IgD-negative memory B cell (primary cell): ENCODE measurements at regions not wholly inside any gene's neighbourhood (a gene's known extent, or its start where the extent isn't known, plus 50 kb on each side); places are given as distances from the start of the nearest gene placed in this dataset.
A peak's percentile ranks its signal among the peaks of the same experiment; 100 is the strongest.
"Not testable (repeated sequence)": the region's sequence is repeated elsewhere in the genome, so short reads cannot be mapped to it uniquely, and the experiment has no call there.

Source experiments
- H3K27ac Mint-ChIP-seq, 3 donors: one replicate each; pipeline ENCODE4 v1.8.0; 2020 to 2022; ENCODE audit warnings: mild to moderate bottlenecking in 3 of 3, mixed read lengths in 3 of 3, moderate library complexity in 1 of 3
- H3K27me3 Mint-ChIP-seq: one replicate; pipeline ENCODE4 v1.8.0; 2021; ENCODE audit warnings: mixed read lengths
- H3K36me3 Mint-ChIP-seq: one replicate; pipeline ENCODE4 v1.8.0; 2020; ENCODE audit warnings: mild to moderate bottlenecking, mixed read lengths
- H3K4me1 Mint-ChIP-seq, 3 donors: one replicate each; pipeline ENCODE4 v1.8.0; 2020 to 2022; ENCODE audit warnings: mixed read lengths in 3 of 3, mild to moderate bottlenecking in 1 of 3
- H3K4me3 Mint-ChIP-seq, 4 donors: one replicate each; pipeline ENCODE4 v1.8.0; 2020 to 2022; ENCODE audit warnings: mild to moderate bottlenecking in 4 of 4, mixed read lengths in 4 of 4, moderate library complexity in 3 of 4
- H3K9me3 Mint-ChIP-seq, 3 donors: one replicate each; pipeline ENCODE4 v1.8.0; 2020 to 2021; ENCODE audit warnings: mixed read lengths in 3 of 3, mild to moderate bottlenecking in 1 of 3

DNA sequence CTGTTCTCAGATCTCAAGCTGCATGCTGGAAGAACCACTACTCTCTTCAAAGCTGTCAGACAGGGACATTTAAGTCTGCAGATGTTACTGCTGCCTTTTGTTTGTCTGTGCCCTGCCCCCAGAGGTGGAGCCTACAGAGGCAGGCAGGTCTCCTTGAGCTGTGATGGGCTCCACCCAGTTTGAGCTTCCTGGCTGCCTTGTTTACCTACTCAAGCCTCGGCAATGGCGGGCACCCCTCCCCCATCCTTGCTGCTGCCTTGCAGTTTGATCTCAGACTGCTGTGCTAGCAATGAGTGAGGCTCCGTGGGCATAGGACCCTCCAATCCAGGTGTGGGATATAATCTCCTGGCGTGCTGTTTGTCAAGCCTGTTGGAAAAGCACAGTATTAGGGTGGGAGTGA, 1122.9 kb downstream of the DNAJB9 start:
- H3K27ac Mint-ChIP-seq, H3K9me3 Mint-ChIP-seq, H3K4me3 Mint-ChIP-seq: not testable (repeated sequence)

DNA sequence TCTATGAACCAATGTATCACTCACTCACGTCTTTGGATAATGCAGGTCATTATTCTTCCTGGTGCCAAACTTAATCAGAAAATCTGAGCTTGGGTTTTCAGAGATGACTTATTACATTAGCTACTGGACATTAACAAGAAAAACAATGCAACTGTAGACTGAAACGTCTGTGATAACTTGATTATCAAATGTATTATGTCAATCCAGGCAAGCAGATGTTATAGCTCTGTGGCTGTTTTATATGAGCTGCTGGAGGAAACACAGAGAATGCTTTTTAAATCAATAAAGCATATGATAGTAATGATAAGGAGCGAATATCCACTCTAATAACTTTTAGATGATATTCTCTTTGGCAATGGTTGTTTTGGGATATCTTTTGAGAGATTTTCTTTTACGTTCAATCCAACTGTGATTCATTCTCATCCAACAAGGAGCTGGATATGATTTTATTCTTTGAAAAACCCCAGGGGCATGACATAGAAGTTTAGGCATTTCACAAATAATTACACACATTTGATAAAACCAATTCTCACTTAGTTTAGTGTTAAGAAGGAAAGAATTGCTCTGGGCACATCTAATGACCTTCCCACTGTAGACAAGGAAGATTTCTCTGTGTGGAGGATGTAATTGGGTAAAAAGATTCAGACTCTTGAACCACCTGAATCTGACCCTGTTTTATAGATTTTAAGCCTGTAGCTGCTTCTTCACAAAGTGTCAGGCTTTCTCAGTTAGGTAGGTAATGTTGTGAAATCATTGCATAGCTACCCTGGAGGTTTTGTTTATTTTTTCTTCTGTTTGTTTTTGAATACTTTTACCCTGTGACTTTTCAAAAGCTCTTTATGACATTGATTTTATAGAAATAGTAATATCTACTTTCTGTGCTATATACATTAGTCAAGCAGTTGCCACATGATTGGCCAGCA, 1124.7 kb downstream of the DNAJB9 start:
- Mint-ChIP-seq H3K36me3 (peaks cover 2% of the 10 kb centered on the region), H3K27me3 (no peaks in the 10 kb centered on the region), H3K9me3 (peaks cover 0 to 13% (median 6%) of the 10 kb centered on the region in 3 donors), H3K4me3 (no peak overlapping the region), H3K4me1 (no peaks in the 10 kb centered on the region), H3K27ac (no peak overlapping the region)

More for the DNA sequence above, 1122.9 kb downstream of the DNAJB9 start:
- H3K36me3 Mint-ChIP-seq, H3K27me3 Mint-ChIP-seq, H3K4me1 Mint-ChIP-seq: not testable (repeated sequence)

DNA sequence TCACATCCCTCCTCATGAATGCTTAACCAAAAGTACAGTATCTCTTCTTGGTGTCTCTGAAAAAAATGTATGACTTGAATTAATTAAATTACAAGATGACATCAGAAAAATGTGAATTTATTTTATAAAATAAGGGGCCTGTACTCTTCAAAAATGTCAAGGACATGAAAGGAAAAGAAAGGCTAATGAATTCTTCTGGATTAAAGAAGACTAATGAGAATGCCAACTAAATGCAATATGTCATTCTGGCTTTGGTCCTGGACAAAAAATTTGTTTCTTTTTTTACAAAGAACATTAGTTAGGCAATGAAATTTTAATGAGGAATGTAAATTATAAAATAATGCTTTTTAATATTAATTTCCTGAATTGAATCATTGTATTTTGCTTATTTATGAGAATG, 1125.7 kb downstream of the DNAJB9 start:
- Mint-ChIP-seq H3K27me3 (no peaks in the 10 kb centered on the region), H3K4me3 (no peak overlapping the region), H3K36me3 (peaks cover 2% of the 10 kb centered on the region)

DNA sequence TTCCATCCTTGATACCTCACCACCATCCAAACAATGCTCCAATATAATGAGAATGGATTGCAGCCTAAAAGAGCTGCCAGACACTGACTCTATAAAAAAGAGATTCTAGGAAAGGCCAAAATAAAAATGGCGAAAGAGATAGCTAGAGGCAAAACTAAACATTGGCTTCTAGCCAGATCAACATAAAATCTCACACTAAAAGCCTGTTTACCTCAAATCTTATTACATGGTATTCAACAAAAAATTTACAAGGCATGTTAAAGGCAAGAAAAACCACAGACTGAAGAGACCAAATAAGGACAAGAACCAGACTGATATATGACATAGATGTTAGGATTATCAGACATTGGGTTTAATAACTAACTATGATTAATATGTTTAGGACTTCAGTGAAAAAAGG, 1127.0 kb downstream of the DNAJB9 start:
- no peaks in the 10 kb centered on the region for H3K27me3 Mint-ChIP-seq
- no peak overlapping the region for H3K4me3 Mint-ChIP-seq
- H3K4me1 Mint-ChIP-seq: no peaks in the 10 kb centered on the region
- H3K27ac Mint-ChIP-seq: no peak overlapping the region
- H3K36me3 Mint-ChIP-seq: no peaks in the 10 kb centered on the region
- peaks cover 0 to 15% (median 5%) of the 10 kb centered on the region in 3 donors for H3K9me3 Mint-ChIP-seq

More for the DNA sequence above, 1125.7 kb downstream of the DNAJB9 start:
- Mint-ChIP-seq H3K9me3 (peaks cover 0 to 15% (median 6%) of the 10 kb centered on the region in 3 donors), H3K27ac (no peak overlapping the region), H3K4me1 (no peaks in the 10 kb centered on the region)

DNA sequence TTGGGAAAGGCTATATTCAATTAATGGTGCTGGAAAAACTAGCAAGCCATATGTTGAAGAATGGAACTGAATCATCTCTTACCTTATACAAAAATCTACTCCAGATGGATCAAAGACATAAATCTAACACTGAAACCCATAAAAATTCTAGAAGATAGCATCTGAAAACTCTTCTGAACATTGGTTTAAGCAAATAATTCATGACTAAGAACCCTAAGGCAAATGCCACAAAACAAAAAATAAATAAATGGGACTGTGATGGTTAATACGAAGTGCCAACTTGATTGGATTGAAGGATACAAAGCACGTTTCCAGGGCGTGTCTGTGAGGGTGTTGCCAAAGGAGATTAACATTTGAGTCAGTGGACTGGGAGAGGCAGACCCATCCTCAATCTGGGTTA, 1130.0 kb downstream of the DNAJB9 start:
- Mint-ChIP-seq H3K4me3 (peak overlapping the region in 1 of 4 donors; percentile 25), H3K4me1 (no peaks in the 10 kb centered on the region), H3K9me3 (peaks cover 0 to 15% (median 4%) of the 10 kb centered on the region in 3 donors), H3K36me3 (no peaks in the 10 kb centered on the region), H3K27ac (no peak overlapping the region), H3K27me3 (no peaks in the 10 kb centered on the region)

DNA sequence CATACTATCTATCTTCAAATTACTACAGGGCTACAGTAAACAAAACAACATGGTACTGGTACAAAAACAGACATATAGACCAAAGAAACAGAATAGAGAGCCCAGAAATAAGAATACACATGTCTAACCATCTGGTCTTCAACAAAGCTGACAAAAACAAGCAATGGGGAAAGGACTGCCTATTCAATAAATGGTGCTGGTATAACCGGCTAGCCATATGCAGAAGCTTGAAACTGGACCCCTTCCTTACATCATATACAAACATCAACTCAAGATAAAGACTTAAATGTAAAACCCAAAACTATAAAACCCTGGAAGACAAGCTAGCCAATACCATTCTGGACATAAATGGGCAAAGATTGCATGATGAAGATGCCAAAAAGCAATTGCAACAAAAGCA, 1143.7 kb downstream of the DNAJB9 start:
- no peaks in the 10 kb centered on the region for H3K36me3 Mint-ChIP-seq
- H3K27ac Mint-ChIP-seq: no peak overlapping the region
- no peaks in the 10 kb centered on the region for H3K4me1 Mint-ChIP-seq
- no peaks in the 10 kb centered on the region for H3K9me3 Mint-ChIP-seq
- no peak overlapping the region for H3K4me3 Mint-ChIP-seq
- H3K27me3 Mint-ChIP-seq: no peaks in the 10 kb centered on the region

DNA sequence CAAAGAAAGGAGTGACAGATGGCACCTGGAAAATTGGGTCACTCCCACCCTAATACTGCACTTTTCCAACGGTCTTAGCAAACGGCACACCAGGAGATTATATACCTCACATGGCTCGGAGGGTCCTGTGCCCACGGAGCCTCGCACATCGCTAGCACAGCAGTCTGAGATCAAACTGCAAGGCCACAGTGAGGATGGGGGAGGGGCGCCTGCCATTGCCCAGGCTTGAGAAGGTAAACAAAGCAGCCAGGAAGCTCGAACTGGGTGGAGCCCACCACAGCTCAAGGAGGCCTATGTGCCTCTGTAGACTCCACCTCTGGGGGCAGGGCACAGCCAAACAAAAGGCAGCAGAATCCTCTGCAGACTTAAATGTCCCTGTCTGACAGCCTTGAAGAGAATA, 1149.7 kb downstream of the DNAJB9 start:
- H3K4me1 Mint-ChIP-seq, H3K36me3 Mint-ChIP-seq, H3K27ac Mint-ChIP-seq, H3K9me3 Mint-ChIP-seq, H3K27me3 Mint-ChIP-seq, H3K4me3 Mint-ChIP-seq: not testable (repeated sequence)

DNA sequence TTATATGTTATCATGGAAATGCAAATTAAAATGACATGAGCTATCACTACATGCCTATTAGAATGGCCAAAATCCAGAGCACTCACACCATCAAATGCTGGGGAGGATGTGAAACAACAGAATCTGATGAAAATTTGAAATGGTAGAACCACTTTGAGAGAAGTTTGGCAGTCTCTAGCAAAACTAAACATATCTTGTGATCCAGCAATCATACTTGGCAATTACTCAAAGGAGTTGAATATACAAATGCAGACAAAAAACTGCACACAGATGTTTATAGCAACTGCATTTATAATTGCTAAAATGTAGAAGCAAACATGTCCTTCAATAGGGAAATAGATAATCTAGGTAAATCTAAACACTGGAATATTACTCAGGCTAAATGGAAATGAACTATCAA, 1164.9 kb downstream of the DNAJB9 start:
- Mint-ChIP-seq H3K27ac (no peak overlapping the region), H3K4me1 (no peaks in the 10 kb centered on the region), H3K36me3 (peaks cover 2% of the 10 kb centered on the region), H3K9me3 (peaks cover 2 to 5% (median 4%) of the 10 kb centered on the region in 3 donors), H3K4me3 (no peak overlapping the region), H3K27me3 (no peaks in the 10 kb centered on the region)

DNA sequence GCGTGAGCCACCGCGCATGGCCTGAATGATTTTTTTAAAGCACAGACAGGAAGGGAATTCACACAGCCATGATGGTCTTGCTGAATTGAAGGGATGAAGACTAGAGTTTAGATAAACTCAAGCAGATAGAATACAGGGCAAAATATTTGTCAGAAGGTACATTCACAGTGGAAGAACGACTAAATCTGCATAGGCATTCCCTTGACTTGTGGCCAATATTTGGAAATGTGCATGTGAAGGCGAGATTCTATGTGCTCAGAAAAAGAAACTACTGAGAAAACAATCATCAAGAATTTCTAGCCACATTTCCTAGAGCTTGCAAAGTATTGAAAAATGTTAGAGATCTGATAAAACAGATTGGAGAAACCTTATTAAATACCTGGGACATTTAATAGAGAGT, 1166.2 kb downstream of the DNAJB9 start:
- no peak overlapping the region for H3K27ac Mint-ChIP-seq
- H3K4me3 Mint-ChIP-seq: no peak overlapping the region
- peaks cover 2% of the 10 kb centered on the region for H3K36me3 Mint-ChIP-seq
- no peaks in the 10 kb centered on the region for H3K4me1 Mint-ChIP-seq
- no peaks in the 10 kb centered on the region for H3K27me3 Mint-ChIP-seq
- peaks cover 0 to 5% (median 2%) of the 10 kb centered on the region in 3 donors for H3K9me3 Mint-ChIP-seq

DNA sequence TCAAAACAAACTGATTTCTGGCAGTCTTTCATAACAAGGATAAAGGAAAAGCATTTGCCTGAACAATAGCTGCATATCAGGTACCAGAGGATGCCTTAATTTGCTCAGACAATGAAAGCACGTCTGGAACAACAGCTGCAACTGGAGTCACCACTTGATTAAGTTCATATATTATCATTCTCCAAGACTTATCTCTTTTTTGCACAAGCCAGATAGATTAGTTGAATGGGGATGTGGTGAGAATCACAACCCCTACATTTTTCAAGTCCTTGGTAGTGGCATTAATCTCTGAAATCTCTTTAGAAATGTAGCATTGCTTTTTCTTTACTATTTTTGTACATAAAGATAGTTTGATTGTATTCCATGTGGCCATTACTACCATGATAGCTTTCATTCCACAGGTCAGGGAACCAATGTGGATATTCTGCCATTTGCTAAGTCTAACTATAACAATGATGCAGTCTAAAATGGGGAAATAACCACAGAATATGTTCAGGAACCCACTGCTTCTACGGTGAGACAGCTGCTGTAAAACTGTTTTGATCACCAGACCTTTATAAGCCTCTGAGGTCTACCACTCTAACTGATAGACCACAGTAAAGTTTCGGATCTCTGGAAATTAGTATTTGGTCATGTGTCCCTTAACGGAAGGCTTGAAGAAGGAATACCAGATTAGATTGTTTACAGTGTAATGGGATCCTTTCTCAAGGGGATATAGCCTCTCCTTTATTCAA, 1176.2 kb downstream of the DNAJB9 start:
- Mint-ChIP-seq H3K27me3 (no peaks in the 10 kb centered on the region), H3K9me3 (peaks cover 0 to 5% (median 0%) of the 10 kb centered on the region in 3 donors), H3K4me3 (no peak overlapping the region), H3K36me3 (no peaks in the 10 kb centered on the region), H3K4me1 (no peaks in the 10 kb centered on the region), H3K27ac (no peak overlapping the region)

DNA sequence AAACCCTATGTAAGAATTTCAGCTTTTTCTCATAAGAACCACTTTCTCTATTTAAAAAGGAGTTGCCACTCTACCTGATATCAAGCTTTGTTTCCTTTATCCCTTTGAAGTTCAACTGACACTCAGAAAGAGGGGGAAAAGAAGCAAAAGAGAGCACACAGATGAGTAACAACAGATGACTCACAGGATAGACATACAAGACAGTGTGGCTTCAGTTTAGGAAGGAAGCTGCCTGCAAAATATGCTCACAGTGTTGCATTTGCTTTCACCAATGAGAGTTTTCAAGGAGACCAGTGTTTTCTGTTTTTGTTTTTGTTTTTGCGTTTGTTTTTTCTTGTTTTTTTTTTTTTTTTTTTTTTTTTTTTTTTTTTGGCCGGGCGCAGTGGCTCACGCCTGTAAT, 1181.6 kb downstream of the DNAJB9 start:
- Mint-ChIP-seq H3K9me3 (peaks cover 0 to 2% (median 0%) of the 10 kb centered on the region in 3 donors), H3K4me1 (no peaks in the 10 kb centered on the region), H3K36me3 (no peaks in the 10 kb centered on the region), H3K27me3 (no peaks in the 10 kb centered on the region), H3K4me3 (no peak overlapping the region), H3K27ac (no peak overlapping the region)

DNA sequence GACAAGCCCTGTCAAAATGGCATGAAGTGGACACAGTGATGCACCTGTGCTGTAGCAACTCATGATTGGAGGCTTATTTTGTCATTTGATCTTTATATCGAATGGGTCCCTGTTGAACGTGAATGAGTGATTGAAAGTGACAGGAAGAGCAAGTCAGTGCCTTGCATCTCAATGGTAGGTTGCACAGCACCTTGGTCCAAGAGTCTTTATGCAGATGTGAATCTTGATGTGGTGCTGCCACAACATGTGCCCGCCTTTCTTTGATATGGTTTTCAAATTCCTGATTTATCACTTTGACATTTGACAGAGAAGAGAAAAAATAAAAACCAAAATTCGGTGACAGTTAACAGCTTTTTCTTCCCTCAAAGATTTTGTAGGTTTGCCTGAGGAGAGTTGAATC, 1182.4 kb downstream of the DNAJB9 start:
- Mint-ChIP-seq H3K4me1 (no peaks in the 10 kb centered on the region), H3K27me3 (no peaks in the 10 kb centered on the region), H3K9me3 (peaks cover 0 to 2% (median 2%) of the 10 kb centered on the region in 3 donors), H3K36me3 (no peaks in the 10 kb centered on the region), H3K27ac (no peak overlapping the region), H3K4me3 (no peak overlapping the region)

DNA sequence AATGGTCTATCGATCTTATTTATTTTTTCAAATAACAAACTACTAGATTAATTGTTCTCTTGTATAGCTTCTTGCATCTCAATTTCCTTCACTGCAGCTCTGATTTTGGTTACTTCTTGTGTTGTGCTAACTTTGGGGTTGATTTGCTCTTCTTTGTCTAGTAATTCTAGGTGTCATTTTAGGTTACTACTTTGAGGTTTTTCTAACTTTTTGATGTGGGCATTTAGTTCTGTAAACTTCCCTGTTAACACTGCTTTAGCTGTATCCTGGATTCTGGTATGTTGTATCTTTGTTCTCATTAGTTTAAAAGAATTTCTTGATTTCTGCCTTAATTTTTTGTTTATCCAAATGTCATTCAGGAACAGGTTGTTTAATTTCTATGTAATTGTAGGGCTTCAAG, 1188.0 kb downstream of the DNAJB9 start:
- Mint-ChIP-seq H3K9me3 (peaks cover 0 to 6% (median 4%) of the 10 kb centered on the region in 3 donors), H3K4me1 (no peaks in the 10 kb centered on the region), H3K27ac (no peak overlapping the region), H3K36me3 (no peaks in the 10 kb centered on the region), H3K27me3 (no peaks in the 10 kb centered on the region), H3K4me3 (no peak overlapping the region)

DNA sequence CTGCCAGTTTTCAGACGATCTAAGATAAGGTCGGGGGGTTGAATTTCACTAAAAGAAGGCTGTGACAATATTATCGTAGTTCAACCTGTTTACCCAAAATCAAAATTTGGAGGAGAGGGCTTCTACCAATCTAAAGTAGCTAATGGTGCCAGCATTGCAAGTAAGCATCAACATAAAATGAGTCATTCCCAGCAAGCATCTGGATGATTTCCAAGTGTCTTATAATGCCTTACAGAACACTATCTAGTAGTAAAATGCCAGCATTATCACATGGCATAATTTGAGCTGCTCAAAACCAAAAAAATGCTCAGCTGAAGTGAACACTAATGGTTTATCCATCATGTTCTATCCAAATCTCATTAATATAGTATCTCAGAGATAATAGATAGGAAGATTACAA, 1193.9 kb downstream of the DNAJB9 start:
- no peak overlapping the region for H3K27ac Mint-ChIP-seq
- H3K27me3 Mint-ChIP-seq: no peaks in the 10 kb centered on the region
- no peak overlapping the region for H3K4me3 Mint-ChIP-seq
- no peaks in the 10 kb centered on the region for H3K4me1 Mint-ChIP-seq
- no peaks in the 10 kb centered on the region for H3K36me3 Mint-ChIP-seq
- H3K9me3 Mint-ChIP-seq: peaks cover 3 to 4% (median 4%) of the 10 kb centered on the region in 3 donors

DNA sequence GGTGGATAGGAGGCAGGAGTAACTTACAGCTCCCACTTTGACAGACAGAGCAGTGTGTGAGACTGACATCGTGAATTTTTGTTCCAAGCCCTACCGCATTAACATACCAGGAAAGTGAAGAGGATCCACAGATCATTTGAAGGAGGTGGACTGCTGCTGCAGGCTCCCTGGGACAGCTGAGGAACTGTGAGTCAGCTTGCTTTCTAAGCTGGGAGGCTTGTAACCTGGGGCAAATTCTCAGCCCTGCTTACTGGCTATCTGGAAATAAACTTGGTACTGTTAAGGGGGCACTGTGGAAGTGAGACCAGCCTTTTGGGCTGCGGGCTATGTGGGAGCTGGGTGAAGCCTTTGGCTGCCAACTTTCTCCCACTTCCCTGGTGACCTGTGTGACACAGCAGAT, 1202.5 kb downstream of the DNAJB9 start:
- no peak overlapping the region for H3K4me3 Mint-ChIP-seq
- H3K27ac Mint-ChIP-seq: no peak overlapping the region
- peaks cover 0 to 12% (median 0%) of the 10 kb centered on the region in 3 donors for H3K9me3 Mint-ChIP-seq
- peaks cover 0 to 2% (median 0%) of the 10 kb centered on the region in 3 donors for H3K4me1 Mint-ChIP-seq
- no peaks in the 10 kb centered on the region for H3K36me3 Mint-ChIP-seq
- no peaks in the 10 kb centered on the region for H3K27me3 Mint-ChIP-seq
